ENCODE measurements at regions not wholly inside any gene's neighbourhood (a gene's known extent, or its start where the extent isn't known, plus 50 kb on each side); places are given as distances from the start of the nearest gene placed in this dataset.

DNA sequence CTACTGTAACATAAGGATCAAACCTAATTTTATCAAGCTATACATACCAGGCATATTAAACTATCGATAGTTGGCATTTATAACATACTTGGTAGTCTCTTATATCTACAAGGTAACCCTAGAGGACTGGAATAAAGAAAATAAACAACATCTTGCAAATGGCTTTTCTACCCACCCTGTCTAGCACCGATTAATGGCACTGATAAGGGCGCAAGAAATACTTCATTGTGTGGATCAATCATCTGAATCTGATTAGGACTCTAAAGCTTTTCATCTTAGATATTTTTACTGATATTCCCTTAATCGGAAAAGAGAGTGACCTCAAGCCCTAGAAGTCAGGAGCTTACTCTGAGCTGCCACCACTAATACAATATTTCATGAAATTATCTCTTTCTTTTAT lies 1461.7 kb upstream of the PIK3C3 start:
- TF ChIP-seq, protein P1, sequence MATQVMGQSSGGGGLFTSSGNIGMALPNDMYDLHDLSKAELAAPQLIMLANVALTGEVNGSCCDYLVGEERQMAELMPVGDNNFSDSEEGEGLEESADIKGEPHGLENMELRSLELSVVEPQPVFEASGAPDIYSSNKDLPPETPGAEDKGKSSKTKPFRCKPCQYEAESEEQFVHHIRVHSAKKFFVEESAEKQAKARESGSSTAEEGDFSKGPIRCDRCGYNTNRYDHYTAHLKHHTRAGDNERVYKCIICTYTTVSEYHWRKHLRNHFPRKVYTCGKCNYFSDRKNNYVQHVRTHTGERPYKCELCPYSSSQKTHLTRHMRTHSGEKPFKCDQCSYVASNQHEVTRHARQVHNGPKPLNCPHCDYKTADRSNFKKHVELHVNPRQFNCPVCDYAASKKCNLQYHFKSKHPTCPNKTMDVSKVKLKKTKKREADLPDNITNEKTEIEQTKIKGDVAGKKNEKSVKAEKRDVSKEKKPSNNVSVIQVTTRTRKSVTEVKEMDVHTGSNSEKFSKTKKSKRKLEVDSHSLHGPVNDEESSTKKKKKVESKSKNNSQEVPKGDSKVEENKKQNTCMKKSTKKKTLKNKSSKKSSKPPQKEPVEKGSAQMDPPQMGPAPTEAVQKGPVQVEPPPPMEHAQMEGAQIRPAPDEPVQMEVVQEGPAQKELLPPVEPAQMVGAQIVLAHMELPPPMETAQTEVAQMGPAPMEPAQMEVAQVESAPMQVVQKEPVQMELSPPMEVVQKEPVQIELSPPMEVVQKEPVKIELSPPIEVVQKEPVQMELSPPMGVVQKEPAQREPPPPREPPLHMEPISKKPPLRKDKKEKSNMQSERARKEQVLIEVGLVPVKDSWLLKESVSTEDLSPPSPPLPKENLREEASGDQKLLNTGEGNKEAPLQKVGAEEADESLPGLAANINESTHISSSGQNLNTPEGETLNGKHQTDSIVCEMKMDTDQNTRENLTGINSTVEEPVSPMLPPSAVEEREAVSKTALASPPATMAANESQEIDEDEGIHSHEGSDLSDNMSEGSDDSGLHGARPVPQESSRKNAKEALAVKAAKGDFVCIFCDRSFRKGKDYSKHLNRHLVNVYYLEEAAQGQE (IDR thresholded peaks at IDR 0.05; ENCODE audit: unreplicated experiment): no peak
- TF ChIP-seq, protein P2, sequence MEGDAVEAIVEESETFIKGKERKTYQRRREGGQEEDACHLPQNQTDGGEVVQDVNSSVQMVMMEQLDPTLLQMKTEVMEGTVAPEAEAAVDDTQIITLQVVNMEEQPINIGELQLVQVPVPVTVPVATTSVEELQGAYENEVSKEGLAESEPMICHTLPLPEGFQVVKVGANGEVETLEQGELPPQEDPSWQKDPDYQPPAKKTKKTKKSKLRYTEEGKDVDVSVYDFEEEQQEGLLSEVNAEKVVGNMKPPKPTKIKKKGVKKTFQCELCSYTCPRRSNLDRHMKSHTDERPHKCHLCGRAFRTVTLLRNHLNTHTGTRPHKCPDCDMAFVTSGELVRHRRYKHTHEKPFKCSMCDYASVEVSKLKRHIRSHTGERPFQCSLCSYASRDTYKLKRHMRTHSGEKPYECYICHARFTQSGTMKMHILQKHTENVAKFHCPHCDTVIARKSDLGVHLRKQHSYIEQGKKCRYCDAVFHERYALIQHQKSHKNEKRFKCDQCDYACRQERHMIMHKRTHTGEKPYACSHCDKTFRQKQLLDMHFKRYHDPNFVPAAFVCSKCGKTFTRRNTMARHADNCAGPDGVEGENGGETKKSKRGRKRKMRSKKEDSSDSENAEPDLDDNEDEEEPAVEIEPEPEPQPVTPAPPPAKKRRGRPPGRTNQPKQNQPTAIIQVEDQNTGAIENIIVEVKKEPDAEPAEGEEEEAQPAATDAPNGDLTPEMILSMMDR (conservative IDR thresholded peaks at IDR 0.05; ENCODE audit: low read depth in 2 of 2): no peak
- TF ChIP-seq, protein P3, sequence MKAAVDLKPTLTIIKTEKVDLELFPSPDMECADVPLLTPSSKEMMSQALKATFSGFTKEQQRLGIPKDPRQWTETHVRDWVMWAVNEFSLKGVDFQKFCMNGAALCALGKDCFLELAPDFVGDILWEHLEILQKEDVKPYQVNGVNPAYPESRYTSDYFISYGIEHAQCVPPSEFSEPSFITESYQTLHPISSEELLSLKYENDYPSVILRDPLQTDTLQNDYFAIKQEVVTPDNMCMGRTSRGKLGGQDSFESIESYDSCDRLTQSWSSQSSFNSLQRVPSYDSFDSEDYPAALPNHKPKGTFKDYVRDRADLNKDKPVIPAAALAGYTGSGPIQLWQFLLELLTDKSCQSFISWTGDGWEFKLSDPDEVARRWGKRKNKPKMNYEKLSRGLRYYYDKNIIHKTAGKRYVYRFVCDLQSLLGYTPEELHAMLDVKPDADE (IDR thresholded peaks at IDR 0.05): no peak
- TF ChIP-seq EZH2 (IDR thresholded peaks at IDR 0.05; ENCODE audit: low read depth, unreplicated experiment) (no peak), CREB1 (CRISPR knock-in tag; IDR thresholded peaks at IDR 0.05; ENCODE audit: low read depth) (no peak), NANOG (IDR thresholded peaks at IDR 0.05; ENCODE audit: borderline replicate concordance) (no peak), EZH2phosphoT487 (IDR thresholded peaks at IDR 0.05; ENCODE audit: unreplicated experiment) (no peak), POLR2AphosphoS5 (IDR thresholded peaks at IDR 0.05; ENCODE audit: low read depth) (no peak), ZNF331 (CRISPR knock-in tag; IDR thresholded peaks at IDR 0.05; ENCODE audit: low read depth) (no peak), JUNB (IDR thresholded peaks at IDR 0.05; ENCODE audit: unreplicated experiment) (no peak)

All from GM23338 (cell line).